GM21619 (cell line): ENCODE measurements at regions not wholly inside any gene's neighbourhood (a gene's known extent, or its start where the extent isn't known, plus 50 kb on each side); places are given as distances from the start of the nearest gene placed in this dataset.
"Not testable (repeated sequence)": the region's sequence is repeated elsewhere in the genome, so short reads cannot be mapped to it uniquely, and the experiment has no call there.

Experiments used
- ATAC-seq: cut with Tn5 transposase; IDR thresholded peaks from one replicate; pipeline ENCODE4 v1.9.1; 2021; ENCODE audit not compliant: unreplicated experiment

DNA sequence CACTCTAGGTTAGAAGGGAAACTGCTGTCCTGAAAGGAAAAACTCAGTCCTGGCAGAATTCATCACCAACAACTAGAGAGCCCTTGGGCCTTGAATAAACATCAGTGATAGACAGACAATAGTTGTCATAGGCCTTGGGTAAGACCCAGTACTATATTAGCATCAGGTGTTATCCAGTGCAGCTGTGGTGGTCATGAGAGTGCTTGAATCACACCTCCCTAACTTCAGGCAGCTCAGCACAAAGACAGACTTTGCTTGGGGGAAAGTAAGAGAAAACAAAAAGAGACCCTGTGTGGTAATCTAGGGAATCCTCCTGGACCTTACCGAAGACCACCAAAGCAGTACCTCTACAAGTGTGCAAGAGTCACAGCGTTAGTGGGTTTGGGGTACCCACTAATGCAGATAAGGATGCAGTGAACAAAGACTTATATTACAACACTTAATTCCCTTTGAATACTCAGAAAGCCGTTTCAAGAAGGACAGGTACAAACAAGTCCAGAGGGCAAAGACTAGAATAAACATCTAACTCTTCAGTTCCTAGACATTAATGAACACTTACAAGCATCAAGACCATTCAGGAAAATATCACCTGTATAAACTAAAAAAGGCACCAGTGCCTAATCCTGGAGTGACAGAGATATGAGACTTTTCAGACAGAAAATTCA lies 332.3 kb upstream of the EPHA3 start:
- ATAC-seq, result no peak

DNA sequence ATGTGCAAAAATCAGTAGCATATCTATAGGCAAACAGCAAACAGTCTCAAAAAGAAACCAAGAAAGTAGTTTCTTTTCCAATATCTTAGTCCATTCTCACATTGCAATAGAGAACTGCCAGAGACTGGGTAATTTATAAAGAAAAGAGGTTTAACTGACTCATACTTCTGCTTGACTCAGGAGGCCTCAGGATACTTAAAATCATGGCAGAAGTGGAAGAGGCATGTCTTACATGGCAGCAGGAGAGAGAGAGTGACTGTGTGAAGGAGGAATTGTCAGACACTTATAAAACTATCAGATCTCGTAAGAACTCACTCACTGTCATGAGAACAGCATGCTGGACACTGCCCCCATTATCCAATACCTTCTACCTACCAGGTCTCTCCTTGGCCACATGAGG lies 327.9 kb upstream of the EPHA3 start:
- no peak for ATAC-seq

- no peak for ATAC-seq
Observed at GRCh38 chr3:88784925-88785324, 322.5 kb upstream of the EPHA3 start.

DNA sequence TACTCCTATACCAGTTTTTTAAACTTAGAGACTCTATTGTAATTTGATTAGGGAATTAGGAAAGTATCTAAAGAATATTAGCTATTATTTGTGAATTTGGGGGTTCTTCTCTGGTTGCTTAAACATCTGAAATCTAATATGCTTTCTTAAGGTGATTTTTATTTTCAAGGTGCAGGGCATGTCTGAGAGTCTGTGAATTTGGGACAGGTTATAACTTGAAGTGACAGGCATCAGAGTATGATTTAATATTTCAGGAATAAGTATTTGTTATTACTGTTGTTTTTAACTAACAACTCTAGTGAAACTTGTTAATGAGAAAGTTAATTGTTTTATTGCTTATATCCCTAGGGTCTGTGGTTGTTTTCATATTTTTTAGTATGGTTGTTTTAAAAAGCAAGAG lies 321.6 kb upstream of the EPHA3 start:
- no peak for ATAC-seq

DNA sequence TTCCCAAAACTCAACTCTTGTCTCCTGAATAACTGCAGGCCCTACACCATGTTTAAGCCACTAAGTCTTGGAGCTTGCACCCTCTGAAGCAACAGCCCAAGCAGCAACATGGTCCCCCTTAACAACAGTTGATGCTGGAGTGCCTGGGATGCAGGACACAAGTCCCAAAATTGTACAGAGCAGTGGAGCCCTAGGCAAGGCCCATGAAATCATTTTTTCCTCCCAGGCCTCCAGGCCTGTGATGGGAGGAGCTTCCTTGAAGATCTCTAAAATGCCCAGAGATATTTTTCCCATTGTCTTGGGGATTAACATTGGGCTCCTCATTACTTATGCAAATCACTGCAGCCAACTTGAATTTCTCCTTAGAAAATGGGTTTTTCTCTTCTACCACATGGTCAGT lies 311.9 kb upstream of the EPHA3 start:
- no peak for ATAC-seq

- no peak for ATAC-seq
Observed at GRCh38 chr3:88807491-88808105, 299.8 kb upstream of the EPHA3 start.

- ATAC-seq, result no peak
Observed at GRCh38 chr3:88809993-88810392, 297.4 kb upstream of the EPHA3 start.

DNA sequence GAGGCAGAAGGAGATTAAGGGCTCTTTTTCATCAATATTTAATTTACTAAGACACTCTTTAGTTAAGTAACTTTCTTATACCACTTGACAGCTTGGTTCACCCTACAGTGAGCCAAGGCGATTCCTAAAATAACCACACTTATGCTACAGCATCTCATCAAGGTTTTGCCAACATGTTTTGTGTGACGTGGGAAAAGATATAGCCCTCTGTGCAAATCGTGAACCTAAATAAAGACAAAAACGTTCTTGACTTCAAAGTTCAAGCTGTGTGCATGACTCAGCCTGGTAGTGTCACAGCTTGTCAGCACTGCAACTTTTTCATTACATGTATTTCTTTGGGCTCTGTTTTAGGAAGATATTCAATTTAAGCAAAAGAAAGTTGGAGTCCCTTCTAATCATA lies 297.0 kb upstream of the EPHA3 start:
- no peak for ATAC-seq

DNA sequence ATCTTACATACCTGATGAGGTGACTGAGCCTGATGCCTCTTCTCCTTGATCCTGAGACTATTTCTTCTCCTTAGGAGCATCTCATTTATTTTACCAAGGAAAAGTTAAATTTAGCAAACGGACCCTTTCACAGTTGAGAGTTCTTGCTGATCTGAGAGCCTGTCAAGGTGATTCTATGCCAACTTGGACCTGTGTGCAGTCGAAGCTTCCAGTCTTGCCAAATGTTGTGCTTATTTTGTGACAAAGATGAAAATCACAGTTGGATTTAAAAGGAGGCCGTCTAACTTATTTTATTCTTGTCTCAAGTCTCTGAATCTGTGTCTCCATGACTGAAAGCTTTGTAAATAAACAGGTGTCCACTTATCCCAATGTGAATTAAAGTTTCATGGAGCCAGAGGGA lies 296.3 kb upstream of the EPHA3 start:
- ATAC-seq, result no peak

GRCh38 chr3:88812576-88812975 lies 294.8 kb upstream of the EPHA3 start:
- no peak for ATAC-seq

DNA sequence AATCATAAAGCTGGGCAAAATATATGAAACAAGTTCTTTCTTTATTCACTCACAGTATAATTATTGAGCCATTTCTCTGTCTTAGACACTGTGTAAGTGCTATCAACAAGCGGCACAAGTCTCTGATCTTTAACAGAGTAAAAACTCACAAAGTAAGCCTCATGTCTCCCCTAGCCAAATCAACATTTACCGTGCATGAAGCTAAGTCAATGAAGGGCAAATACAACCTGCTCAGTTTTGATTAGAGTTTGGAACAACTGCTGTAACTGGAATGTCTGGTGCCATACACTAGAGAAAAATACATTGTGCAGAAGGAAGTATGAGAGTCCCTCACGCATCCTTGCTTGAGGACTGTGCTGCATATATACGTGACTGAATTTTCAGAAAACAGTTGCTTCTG lies 291.0 kb upstream of the EPHA3 start:
- no peak for ATAC-seq

- ATAC-seq, result no peak
Observed at GRCh38 chr3:88824666-88825564, 282.5 kb upstream of the EPHA3 start.

GRCh38 chr3:88828466-88828865 lies 279.0 kb upstream of the EPHA3 start:
- no peak for ATAC-seq

DNA sequence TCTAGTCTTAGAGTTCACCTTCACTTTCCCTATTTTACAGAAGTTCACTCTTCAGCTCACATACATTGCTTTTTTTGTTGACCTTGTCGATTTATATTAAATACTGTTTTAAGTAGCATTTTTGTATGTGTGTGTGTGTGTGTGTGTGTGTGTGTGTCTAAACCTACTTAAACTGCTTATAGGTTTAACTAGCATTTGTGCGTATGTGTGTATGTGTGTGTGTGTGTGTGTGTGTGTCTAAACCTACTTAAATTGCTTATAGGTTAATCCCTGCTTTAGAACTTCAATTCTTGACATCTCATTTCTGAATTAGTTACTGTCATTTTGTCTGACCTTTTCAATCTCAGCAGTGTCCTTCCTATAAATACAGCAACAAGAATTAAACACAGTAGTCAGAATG lies 254.8 kb upstream of the EPHA3 start:
- ATAC-seq, result no peak

DNA sequence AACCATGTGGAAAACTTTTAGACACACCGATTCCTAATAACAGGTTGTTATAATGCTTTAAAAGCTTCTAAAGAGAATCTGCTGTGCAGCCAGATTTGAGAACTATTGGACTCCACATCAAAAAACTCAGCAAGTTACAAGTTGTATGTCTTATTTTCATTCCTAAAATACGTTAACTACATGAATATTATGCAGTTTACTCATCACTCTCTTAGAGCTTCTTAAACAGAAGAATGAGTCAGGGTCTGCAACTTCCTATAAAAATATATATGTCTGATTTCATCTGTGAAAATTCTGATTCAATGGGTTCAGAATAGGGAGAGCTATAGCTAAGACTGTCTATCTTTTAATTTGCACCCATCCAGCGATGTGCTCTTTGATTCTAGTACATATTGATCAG lies 244.2 kb upstream of the EPHA3 start:
- ATAC-seq, result no peak

GRCh38 chr3:88876724-88877123 lies 230.7 kb upstream of the EPHA3 start:
- ATAC-seq, result no peak

DNA sequence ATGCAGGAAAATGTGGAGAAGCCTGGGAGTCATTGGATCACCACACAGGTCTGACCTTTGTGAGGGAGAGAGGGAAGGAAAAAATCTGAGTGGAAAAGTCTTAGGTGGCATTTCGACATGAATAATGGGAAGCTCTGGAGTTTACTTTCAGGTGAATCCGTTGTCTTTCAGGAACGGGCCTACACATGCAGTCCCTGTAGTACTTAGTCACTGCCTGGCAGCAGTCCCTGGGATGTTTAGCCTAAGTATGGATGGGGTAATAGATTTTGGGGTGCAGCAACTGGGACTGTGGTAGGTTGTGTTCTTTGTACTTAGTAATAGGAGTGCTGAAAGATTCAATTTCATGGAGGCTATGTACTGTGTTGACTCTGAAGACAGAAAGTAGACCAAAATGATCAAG lies 227.5 kb upstream of the EPHA3 start:
- ATAC-seq, result no peak

- ATAC-seq, result peak; percentile 94
Observed at GRCh38 chr3:88882121-88882520, 225.3 kb upstream of the EPHA3 start.

DNA sequence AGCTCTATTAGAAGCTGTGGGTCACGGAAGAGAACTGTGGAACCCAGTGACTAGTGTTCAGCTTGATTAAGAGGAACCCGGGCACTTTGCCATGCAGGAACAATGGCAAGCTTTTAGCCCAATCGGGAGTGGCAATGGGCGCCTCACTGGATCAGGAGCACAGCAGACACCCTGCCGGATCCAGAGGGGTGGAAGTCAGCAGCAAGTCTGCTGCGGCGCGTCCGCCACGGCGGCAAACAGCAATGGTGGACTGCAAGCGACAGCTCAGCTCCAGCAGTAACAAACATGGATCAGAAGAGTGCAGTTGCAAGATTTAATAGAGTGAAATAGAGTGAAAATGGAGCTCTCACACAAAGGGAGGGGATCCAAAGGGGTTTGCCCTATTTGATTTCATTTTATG lies 220.8 kb upstream of the EPHA3 start:
- not testable (repeated sequence) for ATAC-seq

- ATAC-seq, result no peak
Observed at GRCh38 chr3:88896026-88896425, 211.4 kb upstream of the EPHA3 start.

GRCh38 chr3:88912294-88912877 lies 195.0 kb upstream of the EPHA3 start:
- no peak for ATAC-seq

DNA sequence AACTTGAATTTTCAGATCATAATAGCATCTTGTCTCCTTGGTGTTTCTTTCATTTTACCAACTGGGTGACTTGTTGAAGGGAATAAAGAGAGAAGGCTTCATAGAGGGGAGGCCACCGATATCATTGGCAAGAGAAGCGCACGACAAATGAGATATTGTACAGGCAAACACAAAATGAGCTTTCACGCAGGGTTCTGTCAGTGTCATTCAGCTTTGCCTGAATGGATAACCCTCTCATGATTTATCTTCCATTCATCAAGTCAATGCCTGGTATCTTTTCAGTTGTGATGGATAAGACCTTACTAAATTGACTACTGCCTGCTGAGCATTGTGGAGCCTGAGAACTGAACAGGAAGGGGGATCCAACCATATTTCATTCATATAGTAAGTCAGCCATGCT lies 188.6 kb upstream of the EPHA3 start:
- ATAC-seq, result no peak
